Natural killer cell treated with Interleukin-12 subunit alpha and Interleukin-12 subunit beta and Interleukin-15 and Interleukin-18, amount 100 ng/mL, for 72 hours (primary cell): ENCODE measurements at regions not wholly inside any gene's neighbourhood (a gene's known extent, or its start where the extent isn't known, plus 50 kb on each side); places are given as distances from the start of the nearest gene placed in this dataset.

ENCODE experiments used
- ATAC-seq, 2 donors: fragments of 150-1000 bp; cut with Tn5 transposase in 1 of 2; sonication (Bioruptor Pico), chemical (Tn5 transposase) in 1 of 2; 2 replicates each; pipeline ENCODE4 v1.10.0; 2021
- DNase-seq: peaks from one replicate; pipeline ENCODE4 v3.0.0; 2022; ENCODE audit warnings: low spot score
- H3K27ac Mint-ChIP-seq, 2 donors: 1 replicate in 1 of 2; 2 replicates in 1 of 2; pipeline ENCODE4 v1.8.0; 2022; ENCODE audit warnings: mixed read lengths in 2 of 2, mild to moderate bottlenecking in 1 of 2, moderate library complexity in 1 of 2
- H3K27me3 Mint-ChIP-seq, 2 donors: 1 replicate in 1 of 2; 2 replicates in 1 of 2; pipeline ENCODE4 v1.8.0; 2022; ENCODE audit warnings: mixed read lengths in 2 of 2
- H3K36me3 Mint-ChIP-seq: one replicate; pipeline ENCODE4 v1.8.0; 2022; ENCODE audit warnings: mixed read lengths
- H3K4me1 Mint-ChIP-seq, 2 donors: 1 replicate in 1 of 2; 2 replicates in 1 of 2; pipeline ENCODE4 v1.8.0; 2022; ENCODE audit warnings: low read depth in 2 of 2, mixed read lengths in 2 of 2, mild to moderate bottlenecking in 1 of 2
- H3K4me3 Mint-ChIP-seq: one replicate; pipeline ENCODE4 v1.8.0; 2022; ENCODE audit warnings: mixed read lengths
- H3K9me3 Mint-ChIP-seq: 2 replicates; pipeline ENCODE4 v1.8.0; 2022; ENCODE audit warnings: mixed read lengths

DNA sequence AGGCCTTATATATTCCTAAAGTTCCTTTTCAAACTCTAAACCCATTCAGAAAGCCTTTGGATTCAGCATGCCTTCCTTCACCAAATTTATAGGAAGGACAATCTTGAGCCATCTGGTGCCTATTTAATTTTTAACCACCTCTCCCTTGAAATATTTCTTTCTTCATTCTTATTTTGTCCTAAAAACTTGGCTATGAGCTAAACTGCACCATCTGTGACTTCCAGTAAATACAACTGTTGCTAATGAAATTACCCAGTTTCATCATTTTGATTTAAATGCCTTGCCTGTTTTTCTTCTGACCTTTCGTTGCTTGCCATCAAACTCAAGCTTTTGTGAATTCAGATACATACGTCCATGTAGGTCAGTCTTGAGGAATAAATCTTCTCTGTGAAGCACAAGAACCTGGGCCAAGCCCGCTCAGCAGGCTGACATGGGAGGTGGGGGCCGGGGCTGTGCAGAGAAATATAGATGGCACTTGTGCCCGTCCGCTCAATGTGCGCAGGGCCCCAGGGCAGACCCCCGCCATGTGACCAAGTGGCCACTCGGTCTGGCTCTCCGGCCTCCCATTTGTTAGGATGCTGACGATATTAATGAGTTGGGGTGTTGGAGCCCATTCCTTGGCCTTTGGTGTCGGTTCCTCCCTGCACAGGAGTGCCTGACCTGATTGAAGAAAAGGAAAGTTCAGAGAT is 335.9 kb downstream of the VPS13C start:
- no peak for DNase-seq
- Mint-ChIP-seq H3K4me1 (no peaks in the 10 kb centered on the region), H3K27me3 (peaks cover 16 to 44% of the 10 kb centered on the region in 2 donors), H3K27ac (no peak overlapping the region), H3K4me3 (no peak overlapping the region), H3K9me3 (no peaks in the 10 kb centered on the region), H3K36me3 (no peaks in the 10 kb centered on the region)
- ATAC-seq, result no peak

DNA sequence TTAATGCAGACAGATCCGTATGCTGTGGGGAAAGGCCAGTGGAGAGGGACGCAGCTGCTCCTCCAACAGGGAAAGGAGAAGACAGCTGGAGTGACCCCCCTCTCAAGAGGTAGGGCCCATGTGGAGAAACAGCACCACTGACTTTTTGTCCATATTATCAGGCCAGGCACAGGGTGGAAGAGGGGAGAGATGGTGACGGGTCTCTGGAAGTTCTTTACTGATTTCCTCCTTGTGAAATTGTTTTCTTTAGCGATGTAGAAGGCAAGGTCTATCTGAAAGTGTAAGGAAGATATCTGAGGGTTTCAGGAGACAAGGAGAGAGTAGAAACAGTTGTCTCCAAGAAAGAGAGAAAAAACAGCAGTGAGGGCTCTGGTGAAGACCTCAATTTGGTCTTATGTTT is 338.8 kb downstream of the VPS13C start:
- peaks cover 16 to 51% of the 10 kb centered on the region in 2 donors for H3K27me3 Mint-ChIP-seq
- no peaks in the 10 kb centered on the region for H3K36me3 Mint-ChIP-seq
- no peaks in the 10 kb centered on the region for H3K9me3 Mint-ChIP-seq
- no peak for DNase-seq
- ATAC-seq, result no peak
- H3K27ac Mint-ChIP-seq, result no peak overlapping the region
- no peaks in the 10 kb centered on the region for H3K4me1 Mint-ChIP-seq
- no peak overlapping the region for H3K4me3 Mint-ChIP-seq

DNA sequence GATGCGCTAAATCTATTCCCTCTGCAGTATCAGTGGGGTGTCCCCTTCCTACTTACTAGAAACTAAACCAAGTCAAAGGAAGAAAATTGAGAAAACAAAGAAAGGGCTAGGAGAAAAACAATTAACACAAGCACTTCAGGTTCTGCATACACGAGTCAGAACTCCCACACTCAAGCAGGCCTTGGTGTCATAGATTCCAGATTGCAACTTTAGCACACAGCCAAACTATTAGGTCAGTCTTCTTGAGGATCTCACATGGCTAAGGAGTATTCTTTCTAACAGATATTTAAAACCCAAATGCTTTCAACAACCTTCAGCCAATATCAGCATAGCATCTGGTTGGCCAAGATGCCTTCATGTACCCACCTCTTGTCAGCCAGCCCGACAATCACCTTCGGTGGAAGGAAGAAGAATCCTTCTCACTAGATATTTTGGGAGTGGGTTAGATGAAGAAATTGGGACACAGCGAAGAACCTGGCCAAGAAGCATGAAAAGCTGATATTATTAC is 340.0 kb downstream of the VPS13C start:
- DNase-seq (no peak), ATAC-seq (no peak)
- Mint-ChIP-seq H3K4me1 (no peaks in the 10 kb centered on the region), H3K36me3 (no peaks in the 10 kb centered on the region), H3K4me3 (no peak overlapping the region), H3K27ac (no peak overlapping the region), H3K27me3 (peaks cover 13 to 47% of the 10 kb centered on the region in 2 donors), H3K9me3 (no peaks in the 10 kb centered on the region)

DNA sequence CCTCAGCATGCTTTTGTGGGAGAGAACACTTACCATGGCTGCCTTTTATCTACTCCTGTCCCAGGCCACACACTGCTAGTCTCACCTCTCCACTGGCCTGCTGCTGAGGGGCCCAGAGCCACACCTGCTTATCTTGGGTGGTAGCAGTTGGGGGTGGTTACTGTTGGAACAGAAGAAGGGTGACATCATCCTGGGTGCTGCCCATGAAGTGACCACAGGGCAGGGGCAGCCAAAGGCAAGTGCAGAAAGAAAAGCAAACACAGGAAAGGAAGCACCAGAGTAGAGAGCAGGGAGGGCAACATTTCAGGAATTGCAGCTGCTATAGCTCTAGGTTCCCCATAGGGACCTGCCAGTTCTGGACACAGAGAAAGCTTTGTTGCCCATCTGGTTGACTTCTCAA is 345.2 kb downstream of the VPS13C start:
- DNase-seq (no peak), ATAC-seq (peak in 1 of 2 donors; percentile 57)
- H3K4me3 Mint-ChIP-seq, result no peak overlapping the region
- no peaks in the 10 kb centered on the region for H3K9me3 Mint-ChIP-seq
- no peaks in the 10 kb centered on the region for H3K4me1 Mint-ChIP-seq
- no peak overlapping the region for H3K27ac Mint-ChIP-seq
- H3K36me3 Mint-ChIP-seq, result no peaks in the 10 kb centered on the region
- peaks cover 0 to 32% of the 10 kb centered on the region in 2 donors for H3K27me3 Mint-ChIP-seq

DNA sequence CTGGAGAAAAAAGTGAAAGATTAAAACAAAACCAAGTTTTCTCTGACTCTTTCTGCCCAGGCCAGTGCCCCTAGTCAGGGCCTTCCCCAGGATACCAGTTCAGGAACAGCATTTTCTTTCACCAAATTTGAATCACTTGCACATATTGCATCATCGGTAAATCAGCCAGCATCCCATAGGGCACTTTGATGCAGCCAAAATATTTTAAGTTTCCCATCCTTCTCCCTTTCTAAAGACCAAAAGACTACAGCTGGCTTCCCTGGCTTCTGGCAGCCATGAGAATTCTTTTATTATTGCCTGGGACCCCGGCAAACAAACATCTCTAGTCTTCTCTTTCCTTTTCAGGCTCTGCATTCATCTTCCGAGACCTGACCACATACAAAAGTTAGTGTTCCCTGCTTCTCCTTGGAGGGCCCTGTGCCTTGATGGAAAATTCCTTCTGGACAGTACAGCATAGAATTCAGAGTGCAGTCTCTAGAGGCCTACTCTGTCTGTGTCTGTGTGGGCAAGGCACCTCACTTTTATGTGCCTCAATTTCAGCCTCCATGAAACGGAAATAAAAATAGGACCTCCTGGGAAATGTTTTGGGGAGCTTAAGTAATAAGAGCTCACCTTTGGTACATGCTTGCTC is 348.0 kb downstream of the VPS13C start:
- Mint-ChIP-seq H3K27ac (no peak overlapping the region), H3K36me3 (no peaks in the 10 kb centered on the region), H3K4me1 (peaks cover 0 to 2% of the 10 kb centered on the region in 2 donors), H3K4me3 (no peak overlapping the region), H3K9me3 (no peaks in the 10 kb centered on the region), H3K27me3 (peaks cover 0 to 19% of the 10 kb centered on the region in 2 donors)
- DNase-seq (no peak), ATAC-seq (no peak)

DNA sequence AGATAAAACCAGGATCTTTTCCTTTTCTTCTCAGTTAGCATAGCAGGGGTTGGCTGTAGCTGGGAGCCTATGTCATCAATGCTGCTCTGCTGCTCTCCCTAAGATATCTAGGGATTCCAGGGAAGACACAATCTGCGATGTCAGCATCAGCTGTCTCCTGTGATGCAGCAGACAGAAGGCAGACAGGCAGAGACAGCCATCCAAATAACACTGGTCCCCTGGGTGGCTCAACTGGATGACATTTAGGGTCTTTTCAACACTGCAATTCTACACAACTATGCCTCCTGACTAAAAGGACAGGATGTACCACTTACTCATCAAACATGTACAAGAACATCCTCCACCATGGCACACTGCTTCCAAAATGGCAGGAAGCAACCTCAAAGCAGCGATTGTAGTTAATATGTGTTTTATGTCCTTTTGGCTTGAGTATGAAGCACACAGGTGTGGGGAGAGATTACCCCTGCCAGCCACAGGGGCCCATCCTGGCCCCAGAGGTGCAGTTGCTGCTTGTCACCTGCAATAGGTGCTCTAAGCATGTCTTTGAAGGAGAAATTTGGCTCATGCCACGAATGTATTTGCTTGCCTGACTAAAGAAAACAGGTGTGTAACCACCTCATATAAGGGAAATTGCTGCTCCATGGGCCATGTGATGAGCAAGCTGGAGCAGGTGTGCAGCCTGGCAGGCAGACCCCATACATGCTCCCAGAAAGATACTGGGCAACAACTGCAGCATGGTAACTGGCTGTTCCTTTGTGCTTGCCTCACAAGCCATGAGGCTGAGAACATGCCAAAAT is 357.8 kb downstream of the VPS13C start:
- DNase-seq, result no peak
- ATAC-seq, result no peak
- no peak overlapping the region for H3K27ac Mint-ChIP-seq
- H3K9me3 Mint-ChIP-seq, result no peaks in the 10 kb centered on the region
- H3K27me3 Mint-ChIP-seq, result peaks cover under 1 to 7% of the 10 kb centered on the region in 2 donors
- H3K4me1 Mint-ChIP-seq, result peaks cover 0 to 2% of the 10 kb centered on the region in 2 donors
- no peak overlapping the region for H3K4me3 Mint-ChIP-seq
- no peaks in the 10 kb centered on the region for H3K36me3 Mint-ChIP-seq

DNA sequence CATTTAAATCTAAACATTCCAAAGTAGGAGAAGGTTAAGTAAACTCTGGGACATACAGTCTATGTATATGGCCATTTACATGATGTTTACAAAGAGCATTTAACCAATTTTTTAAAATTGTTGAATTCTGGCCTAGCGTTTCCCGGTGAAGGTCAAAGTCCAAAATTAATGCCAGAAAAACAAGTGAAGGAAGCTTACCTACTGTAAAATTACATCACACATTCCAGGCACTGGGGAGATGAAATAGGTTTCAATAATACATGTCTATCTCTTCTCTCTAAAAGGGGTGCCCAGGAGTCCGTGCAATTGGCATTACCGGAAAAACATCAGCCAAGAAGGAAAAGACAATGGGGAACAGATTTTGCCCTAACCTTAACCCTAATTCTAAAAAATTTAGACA is 358.8 kb downstream of the VPS13C start:
- no peaks in the 10 kb centered on the region for H3K9me3 Mint-ChIP-seq
- no peak for DNase-seq
- H3K27ac Mint-ChIP-seq, result no peak overlapping the region
- H3K4me1 Mint-ChIP-seq, result no peaks in the 10 kb centered on the region
- H3K36me3 Mint-ChIP-seq, result no peaks in the 10 kb centered on the region
- ATAC-seq, result no peak
- no peak overlapping the region for H3K4me3 Mint-ChIP-seq
- peaks cover 4 to 11% of the 10 kb centered on the region in 2 donors for H3K27me3 Mint-ChIP-seq

DNA sequence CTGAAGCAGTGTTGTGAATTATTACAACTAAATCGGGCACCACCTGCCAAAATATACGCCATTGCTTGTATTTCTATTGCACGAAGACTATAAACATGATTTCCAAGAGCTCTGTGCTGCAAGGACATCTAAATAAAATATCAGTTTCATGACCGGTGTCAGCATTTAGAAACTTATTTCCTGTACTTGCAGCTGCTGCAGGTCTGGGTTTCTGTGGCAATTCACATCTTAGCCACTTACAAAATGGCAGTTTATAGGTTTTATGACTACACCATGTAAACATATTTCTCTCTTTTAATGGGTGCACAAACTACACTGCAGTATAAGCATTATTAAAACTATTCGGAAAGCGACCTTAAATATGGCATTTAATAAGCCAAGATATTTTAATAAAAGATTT is 359.4 kb downstream of the VPS13C start:
- no peak for ATAC-seq
- no peak overlapping the region for H3K4me3 Mint-ChIP-seq
- no peak for DNase-seq
- H3K27me3 Mint-ChIP-seq, result peaks cover 4 to 11% of the 10 kb centered on the region in 2 donors
- no peaks in the 10 kb centered on the region for H3K36me3 Mint-ChIP-seq
- H3K4me1 Mint-ChIP-seq, result no peaks in the 10 kb centered on the region
- no peak overlapping the region for H3K27ac Mint-ChIP-seq
- no peaks in the 10 kb centered on the region for H3K9me3 Mint-ChIP-seq

DNA sequence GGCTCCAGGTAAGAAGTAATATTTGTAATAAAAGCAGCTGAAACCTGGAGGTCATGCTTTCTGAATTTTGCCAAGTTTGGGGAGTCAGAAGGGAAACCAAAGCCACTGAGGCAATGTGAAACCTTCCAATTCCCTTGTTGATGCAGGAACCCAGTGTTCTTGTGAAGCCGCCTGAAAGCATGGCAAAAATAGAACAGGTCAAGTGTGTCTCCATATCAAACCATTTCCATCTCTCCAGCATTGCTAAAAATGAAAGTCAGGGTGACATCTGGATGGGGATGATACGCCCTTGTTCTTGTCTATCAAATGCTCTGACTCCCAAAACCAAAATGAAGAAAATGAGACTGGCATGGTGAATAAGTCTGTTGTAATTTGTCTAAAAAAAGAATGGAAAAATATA is 362.5 kb downstream of the VPS13C start:
- DNase-seq, result no peak
- Mint-ChIP-seq H3K4me3 (no peak overlapping the region), H3K27me3 (peaks cover 16 to 18% of the 10 kb centered on the region in 2 donors), H3K9me3 (no peaks in the 10 kb centered on the region), H3K36me3 (no peaks in the 10 kb centered on the region), H3K27ac (no peak overlapping the region), H3K4me1 (no peaks in the 10 kb centered on the region)
- no peak for ATAC-seq

DNA sequence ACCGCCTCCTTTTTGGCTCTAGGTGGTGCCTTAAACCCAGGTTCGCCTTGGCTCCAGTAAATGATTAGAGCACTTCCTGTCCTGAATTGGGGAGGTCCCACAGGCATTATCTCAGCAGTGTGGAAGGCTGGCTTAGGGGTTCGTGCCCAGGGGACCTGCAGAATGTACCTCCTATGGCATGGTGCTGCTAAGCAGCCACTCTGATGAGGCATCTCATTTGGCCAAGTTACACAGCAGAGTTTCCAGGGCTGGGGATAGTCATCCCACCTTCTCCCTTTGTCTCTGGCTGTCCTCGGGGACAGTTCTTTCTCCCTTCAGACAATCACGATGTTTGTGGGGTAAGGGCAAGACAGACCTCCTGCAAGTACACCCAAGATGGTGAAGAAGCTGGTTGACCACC is 371.2 kb downstream of the VPS13C start:
- no peaks in the 10 kb centered on the region for H3K9me3 Mint-ChIP-seq
- no peak for ATAC-seq
- H3K4me1 Mint-ChIP-seq, result no peaks in the 10 kb centered on the region
- H3K27me3 Mint-ChIP-seq, result peaks cover 13 to 24% of the 10 kb centered on the region in 2 donors
- H3K36me3 Mint-ChIP-seq, result no peaks in the 10 kb centered on the region
- no peak for DNase-seq
- no peak overlapping the region for H3K4me3 Mint-ChIP-seq
- H3K27ac Mint-ChIP-seq, result no peak overlapping the region

DNA sequence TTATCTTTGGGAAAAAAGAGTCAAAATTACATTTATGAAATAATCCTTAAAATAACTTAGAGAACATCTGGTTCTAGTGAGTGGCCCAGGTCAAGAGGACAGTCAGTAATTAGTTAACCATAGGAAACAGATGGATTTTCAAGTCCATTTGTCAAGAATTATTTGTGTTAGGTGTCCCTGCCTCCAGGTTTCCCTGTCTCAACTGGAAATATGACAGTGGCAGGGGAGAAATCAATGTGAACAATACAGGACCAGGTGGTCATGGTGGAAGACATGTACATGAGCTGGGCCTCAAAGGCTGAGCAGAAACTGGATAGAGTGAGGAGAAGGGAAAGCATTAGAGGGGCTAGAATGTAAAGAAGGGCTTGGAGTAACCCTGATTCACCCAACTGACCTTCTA is 372.6 kb downstream of the VPS13C start:
- no peaks in the 10 kb centered on the region for H3K36me3 Mint-ChIP-seq
- no peak overlapping the region for H3K4me3 Mint-ChIP-seq
- H3K9me3 Mint-ChIP-seq, result no peaks in the 10 kb centered on the region

DNA sequence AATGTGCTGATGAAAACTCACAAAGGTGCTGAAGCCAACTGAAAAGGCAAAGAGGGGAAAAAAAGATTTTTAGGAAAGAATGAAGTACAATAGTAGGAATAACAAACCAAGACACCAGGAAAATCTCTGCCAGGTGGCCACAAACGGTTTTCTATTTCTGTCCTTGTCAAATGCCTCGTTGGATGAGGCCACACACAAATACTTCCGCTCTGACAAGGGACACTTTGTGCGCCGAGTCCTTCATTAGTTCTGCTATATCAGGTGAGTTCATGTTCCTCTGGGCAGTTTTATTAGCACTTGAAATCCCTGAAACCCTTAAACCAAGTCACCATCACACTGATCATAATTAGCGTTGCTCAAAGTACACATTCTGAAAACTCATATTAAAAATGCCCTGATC is 373.1 kb downstream of the VPS13C start:
- Mint-ChIP-seq H3K9me3 (no peaks in the 10 kb centered on the region), H3K4me1 (no peaks in the 10 kb centered on the region), H3K27me3 (peaks cover 7 to 17% of the 10 kb centered on the region in 2 donors), H3K4me3 (no peak overlapping the region), H3K36me3 (no peaks in the 10 kb centered on the region), H3K27ac (no peak overlapping the region)
- no peak for ATAC-seq
- no peak for DNase-seq

More for the DNA sequence above, 372.6 kb downstream of the VPS13C start:
- DNase-seq (no peak), ATAC-seq (no peak)
- Mint-ChIP-seq H3K4me1 (no peaks in the 10 kb centered on the region), H3K27ac (no peak overlapping the region), H3K27me3 (peaks cover 7 to 17% of the 10 kb centered on the region in 2 donors)

DNA sequence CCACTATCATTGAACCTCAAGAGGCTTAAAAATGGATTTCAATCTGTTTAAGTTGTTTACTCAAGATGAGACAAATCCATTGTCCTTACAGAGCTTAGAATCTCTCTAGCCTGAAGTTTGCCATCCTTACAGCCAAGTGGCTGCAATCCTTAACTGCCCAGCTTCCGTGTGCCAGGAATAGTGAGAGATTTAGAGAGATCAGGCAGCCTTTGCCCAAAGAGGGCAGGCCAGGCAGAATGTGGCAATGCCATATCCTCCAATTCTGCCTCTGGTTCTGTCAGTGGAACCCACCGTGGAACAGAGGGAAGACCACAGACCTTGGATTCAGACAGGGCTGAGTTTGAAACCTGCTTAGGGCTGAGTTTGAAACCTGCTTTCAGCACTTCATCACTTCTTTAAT is 374.3 kb downstream of the VPS13C start:
- ATAC-seq (no peak), DNase-seq (no peak)
- H3K4me3 Mint-ChIP-seq, result no peak overlapping the region
- H3K36me3 Mint-ChIP-seq, result no peaks in the 10 kb centered on the region
- no peak overlapping the region for H3K27ac Mint-ChIP-seq
- peaks cover 10 to 22% of the 10 kb centered on the region in 2 donors for H3K27me3 Mint-ChIP-seq
- H3K4me1 Mint-ChIP-seq, result no peaks in the 10 kb centered on the region
- no peaks in the 10 kb centered on the region for H3K9me3 Mint-ChIP-seq

DNA sequence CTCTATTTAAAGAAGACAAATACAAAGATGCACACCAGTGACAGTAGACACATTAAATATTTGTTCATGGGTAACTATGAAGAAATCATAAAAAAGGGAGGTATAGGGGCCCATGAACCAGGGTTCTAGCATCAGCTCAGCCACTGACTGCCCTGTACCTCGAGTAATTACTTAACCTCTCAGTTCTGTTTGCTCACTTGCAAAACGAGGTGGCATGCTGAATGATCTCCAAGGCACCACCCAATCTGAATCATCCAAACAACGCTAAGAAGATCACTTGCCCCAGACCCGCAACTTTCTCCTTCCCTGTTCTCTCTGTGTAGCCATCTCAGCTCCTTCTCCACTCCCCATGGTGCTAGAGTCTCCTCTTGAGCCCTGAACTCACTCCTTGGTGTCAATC is 374.7 kb downstream of the VPS13C start:
- Mint-ChIP-seq H3K4me3 (no peak overlapping the region), H3K27ac (no peak overlapping the region), H3K4me1 (no peaks in the 10 kb centered on the region), H3K36me3 (no peaks in the 10 kb centered on the region), H3K27me3 (peaks cover 12 to 22% of the 10 kb centered on the region in 2 donors), H3K9me3 (no peaks in the 10 kb centered on the region)
- no peak for DNase-seq
- ATAC-seq, result no peak
